ENCODE measurements at regions not wholly inside any gene's neighbourhood (a gene's known extent, or its start where the extent isn't known, plus 50 kb on each side); places are given as distances from the start of the nearest gene placed in this dataset.
"Not testable (repeated sequence)": the region's sequence is repeated elsewhere in the genome, so short reads cannot be mapped to it uniquely, and the experiment has no call there.

DNA sequence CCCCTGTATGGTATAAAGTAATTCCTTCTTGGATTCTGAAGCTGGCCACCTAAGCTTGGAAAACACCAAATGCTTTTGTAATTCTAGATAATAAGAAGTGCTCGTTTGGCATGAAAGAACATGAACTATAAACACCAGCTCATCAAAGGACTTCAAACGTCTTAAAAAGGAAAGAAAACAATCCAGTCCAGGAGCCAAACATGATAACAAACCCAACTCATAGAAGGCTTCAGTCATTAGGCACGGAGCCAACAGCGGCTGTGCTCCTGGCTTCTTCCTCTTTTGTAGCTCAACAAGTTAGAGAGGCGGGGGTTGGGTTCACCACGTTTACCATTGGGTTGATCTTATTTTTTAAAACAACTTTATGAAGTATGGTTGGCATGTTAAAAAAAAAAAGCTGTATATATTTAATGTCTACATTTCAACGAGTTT is 56.4 kb upstream of the ECHDC3 start:
- TF ChIP-seq, protein P1, sequence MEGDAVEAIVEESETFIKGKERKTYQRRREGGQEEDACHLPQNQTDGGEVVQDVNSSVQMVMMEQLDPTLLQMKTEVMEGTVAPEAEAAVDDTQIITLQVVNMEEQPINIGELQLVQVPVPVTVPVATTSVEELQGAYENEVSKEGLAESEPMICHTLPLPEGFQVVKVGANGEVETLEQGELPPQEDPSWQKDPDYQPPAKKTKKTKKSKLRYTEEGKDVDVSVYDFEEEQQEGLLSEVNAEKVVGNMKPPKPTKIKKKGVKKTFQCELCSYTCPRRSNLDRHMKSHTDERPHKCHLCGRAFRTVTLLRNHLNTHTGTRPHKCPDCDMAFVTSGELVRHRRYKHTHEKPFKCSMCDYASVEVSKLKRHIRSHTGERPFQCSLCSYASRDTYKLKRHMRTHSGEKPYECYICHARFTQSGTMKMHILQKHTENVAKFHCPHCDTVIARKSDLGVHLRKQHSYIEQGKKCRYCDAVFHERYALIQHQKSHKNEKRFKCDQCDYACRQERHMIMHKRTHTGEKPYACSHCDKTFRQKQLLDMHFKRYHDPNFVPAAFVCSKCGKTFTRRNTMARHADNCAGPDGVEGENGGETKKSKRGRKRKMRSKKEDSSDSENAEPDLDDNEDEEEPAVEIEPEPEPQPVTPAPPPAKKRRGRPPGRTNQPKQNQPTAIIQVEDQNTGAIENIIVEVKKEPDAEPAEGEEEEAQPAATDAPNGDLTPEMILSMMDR (IDR thresholded peaks at IDR 0.05), result no peak
- no peak for TF ChIP-seq POLR2A (IDR thresholded peaks at IDR 0.05)
- intact Hi-C loops (cut with DNase I), result no loop called here
- Histone ChIP-seq H3K27ac (peak overlapping the region in 1 of 3 donors; percentile 63), H3K36me3 (no peaks in the 10 kb centered on the region), H3K4me1 (peaks cover 9 to 20% of the 10 kb centered on the region in 2 donors), H3K9me3 (no peaks in the 10 kb centered on the region), H3K27me3 (no peaks in the 10 kb centered on the region), H3K4me3 (replicated peaks in 1 of 3) (no peak overlapping the region)
- WGBS, 2 donors, result 22 to 23% methylated on average over 7 of the region's 7 CpGs
- DNase-seq, result peak; percentile 63

DNA sequence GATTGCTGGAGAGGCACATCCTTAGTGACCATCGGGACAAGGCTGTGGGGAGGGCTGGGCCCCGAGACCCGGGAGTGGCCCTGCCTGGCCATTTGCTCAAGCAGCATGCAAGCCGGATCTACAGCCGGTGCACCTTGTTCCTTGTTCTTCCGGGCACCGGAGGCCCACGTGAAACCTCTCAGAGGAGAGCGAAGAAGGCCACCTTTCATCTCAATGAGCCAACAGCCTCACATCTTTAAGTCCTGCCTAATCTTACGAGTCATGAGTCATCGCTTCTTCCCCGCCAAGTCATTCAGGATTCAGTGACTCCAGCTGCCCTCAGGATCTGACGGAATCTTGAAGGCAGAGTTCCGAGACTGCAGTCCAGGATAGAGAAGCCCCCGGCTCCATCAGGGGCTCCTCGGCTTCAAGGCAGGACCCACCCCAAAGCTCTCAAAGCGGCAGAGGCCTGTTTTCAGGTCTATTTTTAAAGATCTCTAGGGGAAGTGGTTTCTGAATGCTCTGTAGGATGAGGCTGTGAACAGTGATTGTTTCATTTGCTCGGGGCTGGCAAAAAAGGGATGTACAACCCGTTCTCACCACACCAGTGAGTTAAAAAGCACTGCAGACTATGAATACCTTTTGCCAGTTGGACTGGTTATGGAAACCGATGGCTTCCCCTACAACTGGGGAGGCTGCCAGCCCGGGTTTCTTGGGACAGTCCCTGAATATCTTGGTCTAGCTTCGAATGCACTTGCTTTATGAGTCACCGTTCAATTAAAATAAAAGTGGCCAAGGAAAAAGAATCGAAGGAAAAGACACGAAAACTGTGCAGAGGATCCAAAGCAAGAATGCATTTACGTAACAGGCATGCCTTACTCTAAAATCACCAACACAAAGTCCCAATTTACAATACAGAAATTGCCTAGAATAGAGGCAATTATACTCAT is 57.2 kb upstream of the ECHDC3 start:
- 29 to 45% methylated on average over 26 of the region's 26 CpGs for whole genome bisulfite sequencing, 2 donors
- H3K27me3 ChIP-seq, result no peaks in the 10 kb centered on the region
- peak; percentile 64 to 85 for DNase-seq
- TF ChIP-seq, protein P1 (IDR thresholded peaks at IDR 0.05), result no peak
- no peak for TF ChIP-seq POLR2A (IDR thresholded peaks at IDR 0.05)
- peaks cover 9 to 20% of the 10 kb centered on the region in 2 donors for H3K4me1 ChIP-seq
- no peaks in the 10 kb centered on the region for H3K9me3 ChIP-seq
- no peaks in the 10 kb centered on the region for H3K36me3 ChIP-seq
- H3K27ac ChIP-seq, result peak overlapping the region; percentile 6 to 67 (median 63)
- intact Hi-C loops (cut with DNase I), result no loop called here
- H3K4me3 ChIP-seq (replicated peaks in 1 of 3), result no peak overlapping the region

DNA sequence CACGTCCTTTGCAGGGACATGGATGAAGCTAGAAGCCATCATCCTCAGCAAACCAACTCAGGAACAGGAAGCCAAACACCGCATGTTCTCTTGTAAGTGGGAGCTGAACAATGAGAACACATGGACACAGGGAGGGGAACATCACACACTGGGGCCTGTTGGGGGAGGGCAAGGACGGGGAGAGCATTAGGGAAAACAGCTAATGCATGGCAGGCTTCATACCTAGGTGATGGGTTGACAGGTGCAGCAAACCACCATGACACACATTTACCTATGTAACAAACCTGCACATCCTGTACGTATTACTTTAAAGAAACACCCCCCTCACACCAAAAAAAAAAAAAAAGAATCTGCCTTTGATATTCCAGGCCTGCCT is 57.9 kb upstream of the ECHDC3 start:
- 89% methylated on average over 4 of the region's 4 CpGs for WGBS, 2 donors
- H3K4me3 ChIP-seq (replicated peaks in 1 of 3); H3K9me3 ChIP-seq; H3K36me3 ChIP-seq; DNase-seq; intact Hi-C loops (cut with DNase I); H3K27me3 ChIP-seq: not testable (repeated sequence)
- H3K27ac ChIP-seq, result peak overlapping the region in 1 of 3 donors; percentile 63
- peaks cover 9 to 20% of the 10 kb centered on the region in 2 donors for H3K4me1 ChIP-seq

DNA sequence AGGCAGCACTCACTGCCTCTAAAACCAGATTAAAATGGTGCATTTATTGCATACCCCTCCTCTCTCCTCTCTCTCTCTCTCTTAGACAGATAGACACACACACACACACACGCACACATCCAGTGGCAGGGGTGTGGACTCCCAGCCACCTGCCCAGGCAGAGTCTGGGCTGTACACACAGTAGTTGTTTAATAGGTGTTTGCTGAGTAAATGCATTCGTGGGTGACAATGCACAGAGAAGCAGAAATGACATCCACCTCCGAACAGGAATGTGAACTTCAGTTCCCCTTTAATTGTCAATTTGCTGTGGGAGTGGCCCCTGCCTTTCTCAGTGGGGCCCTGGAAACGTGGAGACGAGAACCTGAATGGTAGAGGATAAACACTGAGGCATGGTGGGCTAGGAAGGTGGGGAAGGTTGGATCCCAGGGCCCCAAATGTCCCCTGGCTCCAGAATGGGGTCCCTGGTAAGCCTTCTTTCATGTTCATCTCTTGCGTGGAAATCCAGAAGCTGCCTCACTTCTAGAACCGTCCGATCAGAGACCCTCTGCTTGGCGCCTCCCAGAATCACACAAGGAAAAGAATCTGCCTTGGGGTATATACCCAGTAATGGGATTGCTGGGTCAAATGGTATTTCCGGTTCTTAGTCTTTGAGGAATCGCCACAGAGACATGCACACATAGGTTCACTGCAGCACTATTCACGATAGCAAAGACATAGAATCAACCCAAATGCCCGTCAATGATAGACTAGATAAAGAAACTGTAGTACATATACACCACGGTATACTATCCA is 58.5 kb upstream of the ECHDC3 start:
- no peaks in the 10 kb centered on the region for H3K27me3 ChIP-seq
- H3K4me3 ChIP-seq (replicated peaks in 1 of 3), result no peak overlapping the region
- TF ChIP-seq POLR2A (IDR thresholded peaks at IDR 0.05), result no peak
- TF ChIP-seq, protein P1 (IDR thresholded peaks at IDR 0.05), result no peak
- intact Hi-C loops (cut with DNase I), result no loop called here
- no peak overlapping the region for H3K27ac ChIP-seq
- no peaks in the 10 kb centered on the region for H3K9me3 ChIP-seq
- peaks cover 9 to 20% of the 10 kb centered on the region in 2 donors for H3K4me1 ChIP-seq
- H3K36me3 ChIP-seq, result no peaks in the 10 kb centered on the region
- WGBS, 2 donors, result 92 to 93% methylated on average over 14 of the region's 14 CpGs
- DNase-seq, result no peak

DNA sequence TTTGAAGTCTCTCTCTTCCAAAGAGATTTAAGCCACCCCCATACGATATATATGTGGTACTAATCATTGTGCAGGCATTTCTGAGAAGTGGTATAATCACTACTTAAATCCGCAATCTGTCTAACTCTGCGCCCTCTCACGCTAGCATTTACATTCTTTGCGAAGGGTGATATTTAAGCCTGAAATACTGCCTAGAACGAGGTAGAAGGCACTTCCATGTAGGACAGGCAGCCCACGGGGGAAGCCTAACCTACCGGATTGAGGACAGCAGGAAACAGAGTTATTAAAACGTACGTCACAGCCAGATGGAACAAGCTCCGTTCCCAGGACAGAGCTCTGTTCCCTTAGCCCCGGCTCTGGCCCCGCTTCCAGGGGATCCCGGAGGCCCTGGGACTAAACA is 59.3 kb upstream of the ECHDC3 start:
- H3K36me3 ChIP-seq, result no peaks in the 10 kb centered on the region
- no peak for DNase-seq
- H3K4me3 ChIP-seq (replicated peaks in 1 of 3), result no peak overlapping the region
- H3K27me3 ChIP-seq, result no peaks in the 10 kb centered on the region
- no peak for TF ChIP-seq POLR2A (IDR thresholded peaks at IDR 0.05)
- TF ChIP-seq, protein P1 (IDR thresholded peaks at IDR 0.05), result no peak
- 75 to 80% methylated on average over 14 of the region's 14 CpGs for WGBS, 2 donors
- H3K9me3 ChIP-seq, result no peaks in the 10 kb centered on the region
- intact Hi-C loops (cut with DNase I), result no loop called here
- H3K4me1 ChIP-seq, result peaks cover 9 to 20% of the 10 kb centered on the region in 2 donors
- H3K27ac ChIP-seq, result no peak overlapping the region
